Suprapubic skin (tissue), 4 donors: ENCODE measurements at regions not wholly inside any gene's neighbourhood (a gene's known extent, or its start where the extent isn't known, plus 50 kb on each side); places are given as distances from the start of the nearest gene placed in this dataset.

Experiments used
- DNase-seq, 2 donors: peaks; one replicate each; pipeline ENCODE4 v3.0.0-alpha.2; 2019; ENCODE audit warnings: low spot score in 2 of 2
- H3K27ac ChIP-seq: fragments of 200-600 bp; sonication (generic); one replicate; pipeline ENCODE4 v1.5.1; 2019
- H3K27me3 ChIP-seq: fragments of 200-600 bp; sonication (generic); one replicate; pipeline ENCODE4 v1.5.1; 2019
- H3K36me3 ChIP-seq: fragments of 200-600 bp; sonication (generic); one replicate; pipeline ENCODE4 v1.5.1; 2019
- H3K4me1 ChIP-seq: fragments of 200-600 bp; sonication (generic); one replicate; pipeline ENCODE4 v1.5.1; 2019
- H3K4me3 ChIP-seq: fragments of 200-600 bp; sonication (generic); one replicate; pipeline ENCODE4 v1.5.1; 2019; ENCODE audit warnings: mild to moderate bottlenecking
- H3K9me3 ChIP-seq: fragments of 200-600 bp; sonication (generic); one replicate; pipeline ENCODE4 v1.5.1; 2019
- EP300 ChIP-seq: sonication (generic); formaldehyde crosslinking; IDR thresholded peaks from one replicate; pipeline ENCODE4 v1.6.1; 2017; ENCODE audit warnings: antibody characterized with exemption
- POLR2A ChIP-seq, 2 donors: fragments of 450-650 bp; IDR thresholded peaks; one replicate each; pipeline ENCODE4 v1.6.1; 2017; ENCODE audit warnings: antibody characterized with exemption in 2 of 2, mild to moderate bottlenecking in 2 of 2, moderate library complexity in 2 of 2
- POLR2AphosphoS5 ChIP-seq, 3 donors: sonication (generic); formaldehyde crosslinking; IDR thresholded peaks; one replicate each; pipeline ENCODE4 v1.6.1; 2017; ENCODE audit warnings: antibody characterized with exemption in 3 of 3
- WGBS: methylation state at CpG from one replicate; pipeline ENCODE4 v1.1.5; 2018; 5-methylcytosine and 5-hydroxymethylcytosine counted together
- TF ChIP-seq, protein P1 (sequence below), 2 donors: fragments of 200-600 bp in 1 of 2; fragments of 450-650 bp in 1 of 2; sonication (generic) in 1 of 2; IDR thresholded peaks; one replicate each; pipeline ENCODE4 v1.5.1; 2016 to 2019; ENCODE audit warnings: antibody characterized with exemption in 2 of 2, mild to moderate bottlenecking in 1 of 2, moderate library complexity in 1 of 2

DNA sequence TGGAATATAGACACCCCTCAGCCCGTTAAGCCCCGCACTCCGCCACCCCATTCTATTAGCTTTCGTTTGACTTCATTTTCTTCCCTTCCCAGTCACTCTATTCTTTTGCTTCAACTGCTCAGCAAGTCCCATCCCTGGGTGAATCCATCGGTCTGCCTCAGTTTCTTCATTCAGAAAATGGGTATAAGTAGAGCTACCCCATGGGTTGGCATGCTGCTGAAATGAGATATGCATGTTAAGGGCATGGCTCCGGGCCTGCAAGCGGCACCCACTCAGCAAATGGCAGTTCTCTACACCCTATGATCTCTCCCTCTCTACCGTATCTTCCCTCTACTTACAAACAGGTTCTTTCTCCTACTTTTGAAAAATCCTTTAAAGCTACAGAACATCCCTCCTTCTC, 87.8 kb upstream of the IRF2BP2 start:
- no peak for TF ChIP-seq POLR2AphosphoS5 (IDR thresholded peaks at IDR 0.05)
- TF ChIP-seq, protein P1, sequence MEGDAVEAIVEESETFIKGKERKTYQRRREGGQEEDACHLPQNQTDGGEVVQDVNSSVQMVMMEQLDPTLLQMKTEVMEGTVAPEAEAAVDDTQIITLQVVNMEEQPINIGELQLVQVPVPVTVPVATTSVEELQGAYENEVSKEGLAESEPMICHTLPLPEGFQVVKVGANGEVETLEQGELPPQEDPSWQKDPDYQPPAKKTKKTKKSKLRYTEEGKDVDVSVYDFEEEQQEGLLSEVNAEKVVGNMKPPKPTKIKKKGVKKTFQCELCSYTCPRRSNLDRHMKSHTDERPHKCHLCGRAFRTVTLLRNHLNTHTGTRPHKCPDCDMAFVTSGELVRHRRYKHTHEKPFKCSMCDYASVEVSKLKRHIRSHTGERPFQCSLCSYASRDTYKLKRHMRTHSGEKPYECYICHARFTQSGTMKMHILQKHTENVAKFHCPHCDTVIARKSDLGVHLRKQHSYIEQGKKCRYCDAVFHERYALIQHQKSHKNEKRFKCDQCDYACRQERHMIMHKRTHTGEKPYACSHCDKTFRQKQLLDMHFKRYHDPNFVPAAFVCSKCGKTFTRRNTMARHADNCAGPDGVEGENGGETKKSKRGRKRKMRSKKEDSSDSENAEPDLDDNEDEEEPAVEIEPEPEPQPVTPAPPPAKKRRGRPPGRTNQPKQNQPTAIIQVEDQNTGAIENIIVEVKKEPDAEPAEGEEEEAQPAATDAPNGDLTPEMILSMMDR (IDR thresholded peaks at IDR 0.05) = no peak
- TF ChIP-seq EP300 = no peak
- no peak for TF ChIP-seq POLR2A (IDR thresholded peaks at IDR 0.05)
- no peaks in the 10 kb centered on the region for H3K27me3 ChIP-seq
- peaks cover 15% of the 10 kb centered on the region for H3K4me1 ChIP-seq
- H3K27ac ChIP-seq = no peak overlapping the region
- no peaks in the 10 kb centered on the region for H3K36me3 ChIP-seq
- H3K4me3 ChIP-seq = no peak overlapping the region
- no peaks in the 10 kb centered on the region for H3K9me3 ChIP-seq
- 95% methylated on average over 8 of the region's 8 CpGs for WGBS
- DNase-seq = no peak

DNA sequence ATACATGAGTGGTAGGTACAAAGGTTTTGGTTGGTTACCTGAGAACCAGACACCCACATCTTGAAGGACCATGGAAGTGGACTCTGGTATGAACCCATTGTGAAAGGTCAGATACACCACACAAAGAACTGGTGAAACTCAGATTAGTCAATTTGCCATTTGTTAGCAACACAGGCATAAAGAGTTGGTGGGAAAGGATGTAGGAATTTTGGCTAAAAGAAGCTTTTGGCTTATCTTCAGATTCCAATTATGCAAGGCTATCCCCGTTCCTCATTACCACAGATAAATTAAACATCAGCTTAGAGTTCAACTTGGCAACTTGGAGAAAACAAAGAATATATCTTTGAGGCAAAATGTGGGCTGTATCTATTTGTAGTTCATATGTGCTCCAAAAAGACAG, 87.0 kb upstream of the IRF2BP2 start:
- Histone ChIP-seq H3K9me3 (no peaks in the 10 kb centered on the region), H3K4me1 (peaks cover 15% of the 10 kb centered on the region), H3K4me3 (no peak overlapping the region), H3K27ac (no peak overlapping the region), H3K27me3 (no peaks in the 10 kb centered on the region), H3K36me3 (no peaks in the 10 kb centered on the region)
- TF ChIP-seq EP300 (no peak), POLR2AphosphoS5 (IDR thresholded peaks at IDR 0.05) (no peak), POLR2A (IDR thresholded peaks at IDR 0.05) (no peak)
- TF ChIP-seq, protein P1 (IDR thresholded peaks at IDR 0.05) = no peak
- no peak for DNase-seq
- WGBS = 39% methylated on average over 1 of the region's 1 CpG

DNA sequence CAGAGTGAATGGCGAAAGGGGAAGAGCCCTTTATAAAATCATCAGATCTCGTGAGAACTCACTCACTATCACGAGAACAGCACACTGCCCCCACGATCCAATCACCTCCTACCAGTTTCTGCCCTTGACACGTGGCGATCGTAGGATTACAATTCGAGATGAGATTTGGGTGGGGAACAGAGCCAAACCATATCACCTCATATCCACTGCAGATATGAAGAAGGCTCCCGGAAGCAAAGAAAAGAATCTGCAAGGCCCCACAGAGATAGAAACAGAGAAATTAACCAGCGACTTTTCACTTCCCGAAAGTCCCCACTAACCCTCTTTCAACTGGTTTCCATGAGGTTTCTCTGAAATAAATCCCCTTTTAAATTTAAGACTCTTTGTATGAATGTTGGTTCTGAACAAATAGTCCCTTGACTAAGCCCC, 86.2 kb upstream of the IRF2BP2 start:
- no peaks in the 10 kb centered on the region for H3K9me3 ChIP-seq
- peaks cover 15% of the 10 kb centered on the region for H3K4me1 ChIP-seq
- no peak overlapping the region for H3K27ac ChIP-seq
- 92% methylated on average over 11 of the region's 11 CpGs for WGBS
- H3K27me3 ChIP-seq = no peaks in the 10 kb centered on the region
- H3K4me3 ChIP-seq = no peak overlapping the region
- no peaks in the 10 kb centered on the region for H3K36me3 ChIP-seq
- no peak for DNase-seq
- TF ChIP-seq, protein P1 (IDR thresholded peaks at IDR 0.05) = no peak
- TF ChIP-seq POLR2AphosphoS5 (IDR thresholded peaks at IDR 0.05) (no peak), POLR2A (IDR thresholded peaks at IDR 0.05) (no peak), EP300 (no peak)

DNA sequence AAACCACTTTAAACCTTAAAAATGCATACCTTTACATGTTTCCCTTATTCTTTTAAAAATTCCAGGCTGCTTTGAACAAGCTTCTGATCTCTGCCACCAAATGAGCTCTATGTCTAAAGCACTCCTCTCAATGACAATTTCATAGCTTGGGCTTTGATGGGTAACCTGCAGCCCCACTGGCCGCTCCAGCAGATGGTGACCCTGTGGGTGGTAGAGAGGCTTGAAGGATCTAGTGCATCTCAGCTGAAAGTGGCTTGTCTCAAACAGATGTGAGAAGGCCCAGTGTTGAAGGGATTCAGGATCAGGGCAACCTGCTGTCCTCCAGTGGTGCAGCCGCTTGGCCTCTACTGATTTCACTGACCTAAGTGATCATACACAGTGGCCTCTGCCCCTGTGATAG, 84.7 kb upstream of the IRF2BP2 start:
- TF ChIP-seq, protein P1 (IDR thresholded peaks at IDR 0.05) = no peak
- TF ChIP-seq POLR2A (IDR thresholded peaks at IDR 0.05) (no peak), EP300 (no peak), POLR2AphosphoS5 (IDR thresholded peaks at IDR 0.05) (no peak)
- peaks cover 2% of the 10 kb centered on the region for H3K4me1 ChIP-seq
- 100% methylated on average over 2 of the region's 2 CpGs for WGBS
- H3K9me3 ChIP-seq = no peaks in the 10 kb centered on the region
- H3K27ac ChIP-seq = no peak overlapping the region
- no peaks in the 10 kb centered on the region for H3K36me3 ChIP-seq
- no peaks in the 10 kb centered on the region for H3K27me3 ChIP-seq
- no peak overlapping the region for H3K4me3 ChIP-seq
- DNase-seq = no peak

DNA sequence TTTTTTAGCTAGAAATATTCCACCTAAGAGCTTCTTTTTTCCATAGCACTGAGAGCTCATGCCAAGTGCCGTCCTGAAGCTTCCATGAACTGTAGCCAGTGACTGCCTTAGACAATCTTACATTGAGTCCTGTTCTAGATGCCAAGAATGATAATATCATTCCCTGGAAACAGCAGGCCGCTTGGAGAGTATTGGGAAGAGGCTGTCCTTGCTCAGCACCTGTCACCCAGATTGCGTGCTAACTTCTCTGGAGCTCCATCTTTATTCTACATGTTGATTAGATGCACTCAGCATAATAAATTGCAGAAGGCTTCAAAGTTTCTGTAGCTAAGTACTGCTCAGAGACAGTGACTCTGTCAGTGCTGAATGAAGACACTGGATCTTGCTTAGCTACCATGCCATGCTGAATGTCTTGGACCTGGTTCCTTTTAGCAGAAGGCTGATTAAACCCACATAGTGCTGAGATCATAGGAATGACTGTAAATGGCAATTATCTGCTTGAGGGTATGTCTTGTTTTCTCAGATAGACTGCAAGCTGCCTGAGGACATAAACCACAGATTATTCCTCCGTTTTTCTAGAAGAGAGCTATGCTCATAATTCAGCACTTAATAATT, 83.1 kb upstream of the IRF2BP2 start:
- Histone ChIP-seq H3K4me1 (no peaks in the 10 kb centered on the region), H3K27ac (no peak overlapping the region), H3K27me3 (no peaks in the 10 kb centered on the region), H3K36me3 (no peaks in the 10 kb centered on the region), H3K4me3 (no peak overlapping the region), H3K9me3 (no peaks in the 10 kb centered on the region)
- TF ChIP-seq POLR2A (IDR thresholded peaks at IDR 0.05) (no peak), POLR2AphosphoS5 (IDR thresholded peaks at IDR 0.05) (no peak), EP300 (no peak)
- TF ChIP-seq, protein P1 (IDR thresholded peaks at IDR 0.05) = no peak
- DNase-seq = no peak
- 71% methylated on average over 4 of the region's 4 CpGs for whole genome bisulfite sequencing
